ENCODE measurements at regions not wholly inside any gene's neighbourhood (a gene's known extent, or its start where the extent isn't known, plus 50 kb on each side); places are given as distances from the start of the nearest gene placed in this dataset.

GRCh38 chr10:132134241-132135052 lies 52.3 kb upstream of the DPYSL4 start:
- TF ChIP-seq EZH2 (IDR thresholded peaks at IDR 0.05; ENCODE audit: borderline replicate concordance, low read depth, low read length, severe bottlenecking) = no peak
- no peak for TF ChIP-seq MAX (IDR thresholded peaks at IDR 0.05; ENCODE audit: insufficient read depth, insufficient read length)
- TF ChIP-seq POLR2A (IDR thresholded peaks at IDR 0.05; ENCODE audit: low read depth, low read length) = no peak
- TF ChIP-seq CTCF (IDR thresholded peaks at IDR 0.05; ENCODE audit: extremely low read depth in 1 of 2, insufficient read depth in 1 of 2, low read depth in 1 of 2, low read length in 2 of 2) = no peak
- TF ChIP-seq POLR2AphosphoS5 (IDR thresholded peaks at IDR 0.05; ENCODE audit: insufficient read depth, low read depth, low read length) = no peak
- TF ChIP-seq MYC (IDR thresholded peaks at IDR 0.05; ENCODE audit: low read depth, low read length) = no peak
- no peak for TF ChIP-seq JUN (IDR thresholded peaks at IDR 0.05; ENCODE audit: borderline replicate concordance, insufficient read depth, insufficient read length, low read depth)

All from endothelial cell of umbilical vein (primary cell).